Occipital lobe (tissue), 2 donors: ENCODE measurements at regions not wholly inside any gene's neighbourhood (a gene's known extent, or its start where the extent isn't known, plus 50 kb on each side); places are given as distances from the start of the nearest gene placed in this dataset. TPM values are rescaled to one million over a fixed set of nuclear protein-coding genes. Genes with fewer than 3 reads are reported as not detected.
"Not testable (repeated sequence)": the region's sequence is repeated elsewhere in the genome, so short reads cannot be mapped to it uniquely, and the experiment has no call there.

Experiments
- DNase-seq: peaks from one replicate; lab custom pipeline; 2025; lab: John Stamatoyannopoulos, UW
- small RNA-seq: library from RNA; depleted of rRNA; stranded (forward); fragments of <200 nt; gene quantifications from one replicate; pipeline ENCODE3, GENCODE V24; 2014

GRCh38 chr3:32042867-32043266 is 61.3 kb downstream of the ZNF860 start:
- not testable (repeated sequence) for DNase-seq

GRCh38 chr3:32045091-32045915 is 61.1 kb upstream of the GPD1L start:
- peak; percentile 13 for DNase-seq

- no peak for DNase-seq
Measured at GRCh38 chr3:32046102-32046501, 60.3 kb upstream of the GPD1L start.

- DNase-seq: no peak
Measured at GRCh38 chr3:32048487-32049182, 57.8 kb upstream of the GPD1L start.

- no peak for DNase-seq
Measured at GRCh38 chr3:32049916-32050315, 56.5 kb upstream of the GPD1L start.

- DNase-seq: not testable (repeated sequence)
Measured at GRCh38 chr3:32052230-32052629, 54.2 kb upstream of the GPD1L start.

GRCh38 chr3:32052851-32053250 is 53.6 kb upstream of the GPD1L start:
- not testable (repeated sequence) for DNase-seq

- no peak for DNase-seq
Measured at GRCh38 chr3:32056559-32057290, 49.7 kb upstream of the GPD1L start.

Small RNA genes in the stretch of these regions (small RNA-seq; reads per million reads assigned to genes)
- not detected for gene RF00019
